PC-3 (cell line): ENCODE measurements at regions not wholly inside any gene's neighbourhood (a gene's known extent, or its start where the extent isn't known, plus 50 kb on each side); places are given as distances from the start of the nearest gene placed in this dataset.

Experiments
- ATAC-seq: fragments of 200-7000 bp; cut with Tn5 transposase; 2 replicates; pipeline ENCODE4 v1.9.1; 2020; ENCODE audit warnings: mild to moderate bottlenecking, moderate library complexity
- BruUV-seq: library from RNA; stranded (reverse); fragments of 400-500 nt; replicated peaks from 2 replicates; lab custom pipeline; 2021; lab: Mats Ljungman, UMichigan
- CTCF ChIA-PET: fragments of 300-600 bp; sonication (Branson Sonifier 250); formaldehyde crosslinking; loops from one replicate; lab custom pipeline; 2022; ENCODE audit warnings: antibody characterized with exemption; lab: Charles Lee
- POLR2A ChIA-PET: fragments of 300-600 bp; sonication (Branson Sonifier 250); formaldehyde crosslinking; loops from one replicate; lab custom pipeline; 2022; ENCODE audit warnings: antibody characterized with exemption; ENCODE audit not compliant: unreplicated experiment; lab: Charles Lee
- DNase-seq: peaks from one replicate; pipeline ENCODE4 v3.0.0-alpha.2; 2015
- H2AFZ ChIP-seq: fragments of 300-600 bp; sonication (generic); 2 replicates; pipeline ENCODE4 v1.6.0; 2016; ENCODE audit warnings: antibody characterized with exemption, low read length
- H3F3A ChIP-seq: fragments of 300-600 bp; sonication (generic); one replicate; pipeline ENCODE4 v1.6.0; 2017; ENCODE audit warnings: antibody characterized with exemption, low read length, control low read depth, mild to moderate bottlenecking; ENCODE audit not compliant: unreplicated experiment
- H3K27ac ChIP-seq: fragments of 300-600 bp; sonication (generic); 2 replicates; pipeline ENCODE4 v1.5.1; 2016; ENCODE audit warnings: mild to moderate bottlenecking, low read length
- H3K27me3 ChIP-seq: fragments of 300-600 bp; sonication (generic); 2 replicates; pipeline ENCODE4 v1.6.1; 2016; ENCODE audit warnings: low read length, mixed read lengths
- H3K36me3 ChIP-seq: fragments of 300-600 bp; sonication (generic); 2 replicates; pipeline ENCODE4 v1.6.1; 2016; ENCODE audit warnings: low read depth, mixed run types, low read length, mixed read lengths
- H3K4me1 ChIP-seq: fragments of 300-600 bp; sonication (generic); 2 replicates; pipeline ENCODE4 v1.5.1; 2016; ENCODE audit warnings: low read length; ENCODE audit not compliant: insufficient read depth
- H3K4me2 ChIP-seq: fragments of 300-600 bp; sonication (generic); 2 replicates; pipeline ENCODE4 v1.6.0; 2016; ENCODE audit warnings: low read length
- H3K4me3 ChIP-seq: fragments of 300-600 bp; sonication (generic); 2 replicates; pipeline ENCODE4 v1.5.1; 2016; ENCODE audit warnings: mild to moderate bottlenecking, low read length, mixed read lengths
- H3K79me2 ChIP-seq: fragments of 300-600 bp; sonication (generic); 2 replicates; pipeline ENCODE4 v1.6.1; 2017; ENCODE audit warnings: low read length, mixed read lengths
- H3K9ac ChIP-seq: fragments of 300-600 bp; sonication (generic); 2 replicates; pipeline ENCODE4 v1.6.0; 2016; ENCODE audit warnings: mild to moderate bottlenecking, low read length
- H3K9me2 ChIP-seq: fragments of 300-600 bp; sonication (generic); replicated peaks from 2 replicates; pipeline ENCODE4 v1.6.1; 2016; ENCODE audit warnings: mixed run types, low read length, mixed read lengths
- H3K9me3 ChIP-seq: fragments of 300-600 bp; sonication (generic); 2 replicates; pipeline ENCODE4 v1.6.1; 2016; ENCODE audit warnings: low read length, mixed read lengths
- H4K20me1 ChIP-seq: fragments of 300-600 bp; sonication (generic); 2 replicates; pipeline ENCODE4 v1.6.1; 2016; ENCODE audit warnings: low read length, mixed read lengths
- EZH2 ChIP-seq: fragments of 300-600 bp; sonication (generic); IDR thresholded peaks from one replicate; pipeline ENCODE4 v1.6.1; 2017; ENCODE audit warnings: antibody characterized with exemption, mild to moderate bottlenecking, low read length; ENCODE audit not compliant: unreplicated experiment
- EZH2phosphoT487 ChIP-seq: fragments of 300-600 bp; sonication (generic); IDR thresholded peaks from 2 replicates; pipeline ENCODE4 v1.6.1; 2018; ENCODE audit warnings: mild to moderate bottlenecking, antibody characterized with exemption, low read length, borderline replicate concordance
- intact Hi-C: fragments of 100-400 bp; cut with micrococcal nuclease; formaldehyde crosslinking; loops from 2 replicates; pipeline ENCODE4 v1.9.0; 2023
- TF ChIP-seq, protein P1 (sequence below): fragments of 300-600 bp; sonication (generic); conservative IDR thresholded peaks from 2 replicates; pipeline ENCODE4 v1.5.1; 2017; ENCODE audit warnings: antibody characterized with exemption, low read depth, mild to moderate bottlenecking, low read length

DNA sequence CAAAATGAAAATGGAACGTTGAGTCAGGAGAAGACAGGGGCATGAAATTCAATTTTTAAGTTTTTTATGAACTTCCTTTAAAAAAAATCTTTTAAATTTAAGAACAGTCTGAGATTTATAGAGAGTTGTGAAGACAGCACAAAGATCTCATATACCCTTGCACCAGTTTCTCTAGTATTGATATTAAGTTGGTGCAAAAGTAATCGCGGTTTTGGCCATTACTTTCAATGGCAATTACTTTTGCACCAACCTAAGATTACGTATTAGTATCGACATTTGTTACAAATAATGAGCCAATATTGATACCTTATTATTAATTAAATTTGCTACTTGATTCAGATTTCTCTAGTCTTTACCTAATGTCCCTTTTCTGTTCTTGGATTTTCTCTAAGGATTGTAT is 684.4 kb upstream of the CDH8 start:
- DNase-seq (no peak), ATAC-seq (no peak)
- H3K36me3 ChIP-seq = no peaks in the 10 kb centered on the region
- intact Hi-C loops = no loop called here
- POLR2A ChIA-PET = no interaction called here
- H3K27me3 ChIP-seq = no peaks in the 10 kb centered on the region
- no peaks in the 10 kb centered on the region for H4K20me1 ChIP-seq
- BruUV-seq = no TSS peak
- no peaks in the 10 kb centered on the region for H3K9me3 ChIP-seq
- no peak overlapping the region for H3K4me2 ChIP-seq
- no peaks in the 10 kb centered on the region for H3K9me2 ChIP-seq
- H3K27ac ChIP-seq = no peak overlapping the region
- H3K79me2 ChIP-seq = no peaks in the 10 kb centered on the region
- H3K4me3 ChIP-seq = no peak overlapping the region
- TF ChIP-seq, protein P1, sequence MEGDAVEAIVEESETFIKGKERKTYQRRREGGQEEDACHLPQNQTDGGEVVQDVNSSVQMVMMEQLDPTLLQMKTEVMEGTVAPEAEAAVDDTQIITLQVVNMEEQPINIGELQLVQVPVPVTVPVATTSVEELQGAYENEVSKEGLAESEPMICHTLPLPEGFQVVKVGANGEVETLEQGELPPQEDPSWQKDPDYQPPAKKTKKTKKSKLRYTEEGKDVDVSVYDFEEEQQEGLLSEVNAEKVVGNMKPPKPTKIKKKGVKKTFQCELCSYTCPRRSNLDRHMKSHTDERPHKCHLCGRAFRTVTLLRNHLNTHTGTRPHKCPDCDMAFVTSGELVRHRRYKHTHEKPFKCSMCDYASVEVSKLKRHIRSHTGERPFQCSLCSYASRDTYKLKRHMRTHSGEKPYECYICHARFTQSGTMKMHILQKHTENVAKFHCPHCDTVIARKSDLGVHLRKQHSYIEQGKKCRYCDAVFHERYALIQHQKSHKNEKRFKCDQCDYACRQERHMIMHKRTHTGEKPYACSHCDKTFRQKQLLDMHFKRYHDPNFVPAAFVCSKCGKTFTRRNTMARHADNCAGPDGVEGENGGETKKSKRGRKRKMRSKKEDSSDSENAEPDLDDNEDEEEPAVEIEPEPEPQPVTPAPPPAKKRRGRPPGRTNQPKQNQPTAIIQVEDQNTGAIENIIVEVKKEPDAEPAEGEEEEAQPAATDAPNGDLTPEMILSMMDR = no peak
- no peak for TF ChIP-seq EZH2phosphoT487
- TF ChIP-seq EZH2 = no peak
- no peaks in the 10 kb centered on the region for H3F3A ChIP-seq
- no peak overlapping the region for H2AFZ ChIP-seq
- CTCF ChIA-PET = no interaction called here
- H3K9ac ChIP-seq = no peak overlapping the region
- no peaks in the 10 kb centered on the region for H3K4me1 ChIP-seq

DNA sequence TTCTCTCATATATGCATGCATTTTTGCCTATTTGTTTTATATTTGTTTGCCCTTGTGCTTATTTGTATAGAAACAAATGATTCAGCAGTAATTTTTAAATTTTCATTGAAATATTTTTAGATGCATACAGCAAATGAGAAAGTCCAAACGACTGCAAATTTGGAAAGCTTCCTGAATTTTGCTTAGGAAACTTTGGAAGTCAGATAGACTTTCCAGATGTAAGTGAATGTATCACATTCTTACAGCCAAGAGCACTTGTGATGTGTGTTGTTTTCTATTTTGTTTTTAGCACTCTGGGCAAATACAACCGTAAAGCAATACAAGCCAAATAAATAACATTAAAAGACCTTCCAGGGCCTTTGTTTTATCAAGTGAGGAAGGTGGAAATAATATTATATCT is 680.8 kb upstream of the CDH8 start:
- Histone ChIP-seq H3K9me2 (no peaks in the 10 kb centered on the region), H3K27ac (no peak overlapping the region), H3K4me3 (no peak overlapping the region), H2AFZ (no peak overlapping the region), H3K4me1 (no peaks in the 10 kb centered on the region), H3K27me3 (no peaks in the 10 kb centered on the region), H3K4me2 (no peak overlapping the region), H3K9me3 (no peaks in the 10 kb centered on the region), H3K9ac (no peak overlapping the region), H3K36me3 (no peaks in the 10 kb centered on the region), H3K79me2 (no peaks in the 10 kb centered on the region), H4K20me1 (no peaks in the 10 kb centered on the region), H3F3A (no peaks in the 10 kb centered on the region)
- ATAC-seq = no peak
- no peak for DNase-seq
- TF ChIP-seq EZH2 (no peak), EZH2phosphoT487 (no peak)
- TF ChIP-seq, protein P1 = no peak
- intact Hi-C loops = no loop called here
- BruUV-seq = no TSS peak
- ChIA-PET POLR2A (no interaction called here), CTCF (no interaction called here)

DNA sequence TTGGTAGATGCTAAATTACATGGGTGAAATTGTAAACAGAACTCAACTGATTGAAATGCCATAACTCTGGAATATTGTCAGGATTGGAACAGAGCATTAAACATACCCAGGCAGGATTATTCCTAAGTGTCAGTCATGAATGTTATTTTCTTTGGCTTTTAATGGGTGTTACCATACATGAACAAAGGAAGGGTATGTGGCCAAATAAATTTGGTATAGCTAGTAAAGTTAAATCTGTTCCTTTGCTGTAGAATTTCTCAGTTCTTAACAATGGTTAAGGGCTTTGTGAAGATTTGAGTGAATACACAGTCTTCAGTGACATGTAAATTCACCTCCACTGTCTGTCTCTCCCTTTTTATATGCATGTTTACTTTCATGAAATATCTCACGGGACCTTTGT is 679.5 kb upstream of the CDH8 start:
- Histone ChIP-seq H3F3A (no peaks in the 10 kb centered on the region), H3K9ac (no peak overlapping the region), H3K4me1 (no peaks in the 10 kb centered on the region), H3K79me2 (no peaks in the 10 kb centered on the region), H2AFZ (no peak overlapping the region), H3K4me2 (no peak overlapping the region), H3K4me3 (no peak overlapping the region), H3K9me3 (no peaks in the 10 kb centered on the region), H3K27ac (no peak overlapping the region), H3K9me2 (no peaks in the 10 kb centered on the region), H3K27me3 (no peaks in the 10 kb centered on the region), H4K20me1 (no peaks in the 10 kb centered on the region), H3K36me3 (no peaks in the 10 kb centered on the region)
- CTCF ChIA-PET = no interaction called here
- TF ChIP-seq, protein P1 = no peak
- no peak for TF ChIP-seq EZH2phosphoT487
- TF ChIP-seq EZH2 = no peak
- POLR2A ChIA-PET = no interaction called here
- intact Hi-C loops = no loop called here
- DNase-seq (no peak), ATAC-seq (no peak)
- no TSS peak for BruUV-seq
